Tibial nerve (tissue), 4 donors: ENCODE measurements at regions not wholly inside any gene's neighbourhood (a gene's known extent, or its start where the extent isn't known, plus 50 kb on each side); places are given as distances from the start of the nearest gene placed in this dataset.

Source experiments
- DNase-seq, 2 donors: peaks; one replicate each; pipeline ENCODE4 v3.0.0-alpha.2; 2019; ENCODE audit warnings: low spot score in 2 of 2
- H3K27ac ChIP-seq, 4 donors: fragments of 200-600 bp; sonication (generic) in 3 of 4; one replicate each; pipeline ENCODE4 v1.5.1; 2017 to 2019; ENCODE audit warnings: mild to moderate bottlenecking in 1 of 4
- H3K27me3 ChIP-seq, 2 donors: fragments of 200-600 bp; sonication (generic) in 1 of 2; one replicate each; pipeline versions ENCODE4 v1.5.1 to v1.6.0; 2017 to 2019
- H3K36me3 ChIP-seq, 3 donors: fragments of 200-600 bp; sonication (generic); one replicate each; pipeline ENCODE4 v1.5.1; 2018 to 2019
- H3K4me1 ChIP-seq, 4 donors: fragments of 200-600 bp; sonication (generic) in 3 of 4; one replicate each; pipeline ENCODE4 v1.5.1; 2017 to 2019
- H3K4me3 ChIP-seq, 4 donors: fragments of 200-600 bp; sonication (generic) in 3 of 4; one replicate each; pipeline ENCODE4 v1.5.1; 2017 to 2019; ENCODE audit warnings: mild to moderate bottlenecking in 1 of 4, moderate library complexity in 1 of 4
- H3K9me3 ChIP-seq, 4 donors: fragments of 200-600 bp; sonication (generic) in 3 of 4; one replicate each; pipeline ENCODE4 v1.5.1; 2017 to 2019
- EP300 ChIP-seq, 2 donors: sonication (generic); formaldehyde crosslinking; IDR thresholded peaks; one replicate each; pipeline ENCODE4 v1.6.1; 2017; ENCODE audit warnings: antibody characterized with exemption in 2 of 2, mild to moderate bottlenecking in 1 of 2
- POLR2A ChIP-seq, 2 donors: fragments of 450-650 bp; IDR thresholded peaks; one replicate each; pipeline ENCODE4 v1.6.1; 2017; ENCODE audit warnings: antibody characterized with exemption in 2 of 2, mild to moderate bottlenecking in 2 of 2, moderate library complexity in 2 of 2
- WGBS, 2 donors: methylation state at CpG; one replicate each; pipeline ENCODE4 v1.1.5; 2018; 5-methylcytosine and 5-hydroxymethylcytosine counted together
- TF ChIP-seq, protein P1 (sequence below), 5 experiments: fragments of 200-600 bp in 3 of 5; fragments of 450-650 bp in 2 of 5; sonication (generic) in 3 of 5; IDR thresholded peaks; one replicate each; pipeline ENCODE4 v1.5.1; 2016 to 2019; ENCODE audit warnings: antibody characterized with exemption in 5 of 5, mild to moderate bottlenecking in 3 of 5, moderate library complexity in 2 of 5

DNA sequence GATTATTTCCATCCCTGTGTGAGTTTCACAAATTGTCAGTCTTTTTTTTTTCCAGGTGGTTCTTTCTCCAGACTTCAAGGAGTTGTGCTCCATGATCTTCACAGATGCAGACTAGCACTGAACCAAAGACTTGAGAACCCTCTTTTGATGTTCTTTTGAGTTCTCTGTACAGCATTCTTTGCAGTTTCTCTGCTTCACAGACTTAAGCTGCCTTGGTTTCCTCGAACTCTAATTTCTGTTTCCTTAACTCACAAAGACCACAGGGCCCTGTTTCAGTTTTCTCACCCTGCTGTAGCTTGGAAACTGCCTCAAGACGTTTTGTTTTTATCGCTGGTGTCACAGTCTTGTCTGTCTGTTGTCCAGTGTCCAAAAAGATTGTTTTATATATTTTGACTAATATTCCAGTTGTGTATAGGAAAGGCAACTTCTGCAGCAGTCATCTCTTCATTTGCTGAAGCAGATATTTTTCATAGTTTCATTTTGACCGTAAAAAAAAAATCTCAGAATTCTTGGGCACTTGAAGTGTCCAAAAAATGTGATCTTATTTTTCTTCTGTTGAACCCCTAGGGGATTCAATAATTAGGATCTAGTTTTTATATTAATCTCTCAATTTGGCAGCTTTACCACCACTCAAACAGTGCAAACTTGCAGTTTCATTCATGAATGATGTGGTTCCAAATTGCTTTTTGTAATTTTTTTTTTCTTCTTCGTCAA, 97.0 kb upstream of the MC4R start:
- Histone ChIP-seq H3K27ac (no peak overlapping the region), H3K36me3 (no peaks in the 10 kb centered on the region), H3K4me1 (peaks cover 0 to 3% (median 0%) of the 10 kb centered on the region in 4 donors), H3K9me3 (no peaks in the 10 kb centered on the region), H3K27me3 (no peaks in the 10 kb centered on the region), H3K4me3 (no peak overlapping the region)
- TF ChIP-seq, protein P1, sequence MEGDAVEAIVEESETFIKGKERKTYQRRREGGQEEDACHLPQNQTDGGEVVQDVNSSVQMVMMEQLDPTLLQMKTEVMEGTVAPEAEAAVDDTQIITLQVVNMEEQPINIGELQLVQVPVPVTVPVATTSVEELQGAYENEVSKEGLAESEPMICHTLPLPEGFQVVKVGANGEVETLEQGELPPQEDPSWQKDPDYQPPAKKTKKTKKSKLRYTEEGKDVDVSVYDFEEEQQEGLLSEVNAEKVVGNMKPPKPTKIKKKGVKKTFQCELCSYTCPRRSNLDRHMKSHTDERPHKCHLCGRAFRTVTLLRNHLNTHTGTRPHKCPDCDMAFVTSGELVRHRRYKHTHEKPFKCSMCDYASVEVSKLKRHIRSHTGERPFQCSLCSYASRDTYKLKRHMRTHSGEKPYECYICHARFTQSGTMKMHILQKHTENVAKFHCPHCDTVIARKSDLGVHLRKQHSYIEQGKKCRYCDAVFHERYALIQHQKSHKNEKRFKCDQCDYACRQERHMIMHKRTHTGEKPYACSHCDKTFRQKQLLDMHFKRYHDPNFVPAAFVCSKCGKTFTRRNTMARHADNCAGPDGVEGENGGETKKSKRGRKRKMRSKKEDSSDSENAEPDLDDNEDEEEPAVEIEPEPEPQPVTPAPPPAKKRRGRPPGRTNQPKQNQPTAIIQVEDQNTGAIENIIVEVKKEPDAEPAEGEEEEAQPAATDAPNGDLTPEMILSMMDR (IDR thresholded peaks at IDR 0.05), result no peak
- no peak for TF ChIP-seq EP300 (IDR thresholded peaks at IDR 0.05)
- no peak for TF ChIP-seq POLR2A (IDR thresholded peaks at IDR 0.05)
- 31 to 37% methylated on average over 5 of the region's 5 CpGs for WGBS, 2 donors
- DNase-seq, result no peak

DNA sequence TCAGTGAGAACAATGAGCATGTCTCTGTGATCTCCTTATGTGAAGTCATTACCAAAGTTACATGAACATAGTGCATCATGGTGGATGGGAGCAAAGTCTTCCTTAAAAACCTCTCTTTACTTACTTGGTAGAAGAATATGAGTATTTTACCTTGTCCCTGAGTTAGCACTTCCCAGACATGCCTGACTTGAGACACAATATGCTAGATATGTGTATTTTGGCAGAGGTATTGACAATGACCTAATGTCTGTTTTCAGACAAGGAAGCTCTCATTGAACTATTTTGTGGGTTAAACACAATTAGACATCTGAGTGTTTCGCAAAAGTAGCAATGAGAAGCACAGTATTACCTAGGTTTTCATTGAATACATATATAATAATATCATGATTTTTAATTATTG, 99.1 kb upstream of the MC4R start:
- H3K27ac ChIP-seq, result no peak overlapping the region
- no peak overlapping the region for H3K4me3 ChIP-seq
- H3K4me1 ChIP-seq, result peaks cover 0 to 3% (median 0%) of the 10 kb centered on the region in 4 donors
- DNase-seq, result no peak
- WGBS, 2 donors, result 46 to 80% methylated on average over 1 of the region's 1 CpG
- no peaks in the 10 kb centered on the region for H3K27me3 ChIP-seq
- TF ChIP-seq POLR2A (IDR thresholded peaks at IDR 0.05) (no peak), EP300 (IDR thresholded peaks at IDR 0.05) (no peak)
- TF ChIP-seq, protein P1 (IDR thresholded peaks at IDR 0.05), result no peak
- H3K9me3 ChIP-seq, result no peaks in the 10 kb centered on the region
- no peaks in the 10 kb centered on the region for H3K36me3 ChIP-seq

DNA sequence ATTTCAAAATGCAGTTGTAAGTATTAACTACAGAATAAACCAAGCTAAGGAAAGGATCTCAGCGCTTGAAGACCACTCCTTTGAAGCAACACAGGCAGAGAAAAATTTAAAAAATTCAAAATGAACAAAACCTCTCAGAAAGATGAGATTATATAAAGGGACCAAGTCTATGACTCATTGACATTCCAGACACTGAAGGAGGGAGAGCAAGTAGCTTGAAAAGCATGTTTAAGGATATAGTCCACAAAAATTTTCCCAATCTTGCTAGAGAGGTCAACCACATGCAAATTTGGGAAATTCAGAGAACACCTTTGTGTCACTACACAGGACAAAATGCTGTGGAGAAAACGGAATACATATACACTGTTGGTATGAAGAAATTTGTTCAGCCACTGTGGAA, 112.6 kb upstream of the MC4R start:
- no peak overlapping the region for H3K4me3 ChIP-seq
- 72 to 76% methylated on average over 2 of the region's 2 CpGs for WGBS, 2 donors
- no peaks in the 10 kb centered on the region for H3K36me3 ChIP-seq
- no peak for DNase-seq
- no peaks in the 10 kb centered on the region for H3K27me3 ChIP-seq
- TF ChIP-seq EP300 (IDR thresholded peaks at IDR 0.05), result no peak
- TF ChIP-seq, protein P1 (IDR thresholded peaks at IDR 0.05), result no peak
- H3K4me1 ChIP-seq, result no peaks in the 10 kb centered on the region
- no peak overlapping the region for H3K27ac ChIP-seq
- H3K9me3 ChIP-seq, result no peaks in the 10 kb centered on the region

DNA sequence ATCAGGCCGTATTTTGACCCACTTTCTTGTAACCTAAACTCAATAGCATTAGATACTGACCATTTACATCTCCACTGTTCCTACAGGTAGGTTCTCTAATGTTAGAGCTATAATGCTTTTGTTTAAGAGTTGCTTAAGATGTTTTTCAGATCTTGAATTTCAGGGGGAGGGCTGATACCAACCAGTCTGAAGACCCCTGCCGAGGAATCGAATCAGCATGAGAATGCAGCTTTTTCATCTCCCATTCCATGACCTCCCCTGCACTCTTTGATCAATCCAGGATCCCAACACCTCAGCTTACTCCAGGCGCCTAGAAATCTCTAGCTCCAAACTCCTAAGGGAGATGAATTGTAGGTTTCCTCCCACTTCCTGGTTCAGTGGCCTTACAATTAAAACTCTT, 120.5 kb upstream of the MC4R start:
- DNase-seq, result no peak
- Histone ChIP-seq H3K4me1 (no peaks in the 10 kb centered on the region), H3K4me3 (no peak overlapping the region), H3K27me3 (no peaks in the 10 kb centered on the region), H3K9me3 (no peaks in the 10 kb centered on the region), H3K27ac (no peak overlapping the region), H3K36me3 (no peaks in the 10 kb centered on the region)
- WGBS, 2 donors, result 48% methylated on average over 4 of the region's 4 CpGs
- no peak for TF ChIP-seq POLR2A (IDR thresholded peaks at IDR 0.05)
- TF ChIP-seq, protein P1 (IDR thresholded peaks at IDR 0.05), result no peak

DNA sequence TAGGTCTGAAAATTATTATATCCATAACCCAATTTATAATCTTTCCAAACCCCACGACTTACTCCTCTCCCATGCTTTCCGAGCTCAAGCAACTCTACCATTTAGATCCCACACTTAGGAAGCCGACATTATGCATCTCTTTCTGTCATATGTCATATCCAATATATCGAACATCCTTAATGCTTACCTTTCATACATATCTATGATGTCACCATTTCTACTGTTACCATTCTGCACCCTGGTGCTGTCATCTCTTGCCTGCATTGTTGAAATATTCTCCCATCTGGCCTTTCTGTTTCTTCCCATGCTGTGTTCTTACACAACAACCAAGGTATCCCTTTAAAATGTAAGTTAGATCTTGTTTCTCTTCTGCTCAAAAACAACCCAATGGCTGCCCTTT, 127.1 kb upstream of the MC4R start:
- H3K9me3 ChIP-seq, result no peaks in the 10 kb centered on the region
- no peaks in the 10 kb centered on the region for H3K4me1 ChIP-seq
- H3K36me3 ChIP-seq, result no peaks in the 10 kb centered on the region
- DNase-seq, result no peak
- no peaks in the 10 kb centered on the region for H3K27me3 ChIP-seq
- WGBS, 2 donors, result 94 to 95% methylated on average over 4 of the region's 4 CpGs
- H3K27ac ChIP-seq, result no peak overlapping the region
- TF ChIP-seq POLR2A (IDR thresholded peaks at IDR 0.05), result no peak
- TF ChIP-seq, protein P1 (IDR thresholded peaks at IDR 0.05), result no peak
- no peak for TF ChIP-seq EP300 (IDR thresholded peaks at IDR 0.05)
- H3K4me3 ChIP-seq, result no peak overlapping the region
